HG03196 (cell line): ENCODE measurements at regions not wholly inside any gene's neighbourhood (a gene's known extent, or its start where the extent isn't known, plus 50 kb on each side); places are given as distances from the start of the nearest gene placed in this dataset.

ENCODE experiments used
- ATAC-seq: cut with Tn5 transposase; IDR thresholded peaks from one replicate; pipeline ENCODE4 v1.9.1; 2021; ENCODE audit not compliant: unreplicated experiment

GRCh38 chr20:52652271-52652670, 319.9 kb upstream of the TSHZ2 start:
- ATAC-seq, result no peak

GRCh38 chr20:52649727-52650126, 322.4 kb upstream of the TSHZ2 start:
- ATAC-seq, result no peak

- no peak for ATAC-seq
These were observed 326.3 kb upstream of the TSHZ2 start for GRCh38 chr20:52645822-52646221.

- ATAC-seq, result no peak
These were observed 329.1 kb upstream of the TSHZ2 start for GRCh38 chr20:52643034-52643433.

- no peak for ATAC-seq
These were observed 335.0 kb upstream of the TSHZ2 start for GRCh38 chr20:52637201-52637600.

GRCh38 chr20:52631469-52631868, 340.7 kb upstream of the TSHZ2 start:
- ATAC-seq, result no peak

GRCh38 chr20:52630138-52630537, 342.0 kb upstream of the TSHZ2 start:
- no peak for ATAC-seq

GRCh38 chr20:52624281-52624680, 347.9 kb upstream of the TSHZ2 start:
- ATAC-seq, result no peak

- ATAC-seq, result no peak
These were observed 350.1 kb upstream of the TSHZ2 start for GRCh38 chr20:52622081-52622480.

- ATAC-seq, result no peak
These were observed 350.8 kb upstream of the TSHZ2 start for GRCh38 chr20:52621401-52621800.

GRCh38 chr20:52619671-52620070, 352.5 kb upstream of the TSHZ2 start:
- ATAC-seq, result no peak

- ATAC-seq, result no peak
These were observed 353.1 kb upstream of the TSHZ2 start for GRCh38 chr20:52619101-52619500.

GRCh38 chr20:52616629-52617028, 355.5 kb upstream of the TSHZ2 start:
- ATAC-seq, result no peak

- no peak for ATAC-seq
These were observed 357.9 kb upstream of the TSHZ2 start for GRCh38 chr20:52614051-52614863.

- no peak for ATAC-seq
These were observed 360.0 kb upstream of the TSHZ2 start for GRCh38 chr20:52612046-52612632.

GRCh38 chr20:52610749-52611148, 361.4 kb upstream of the TSHZ2 start:
- no peak for ATAC-seq

- no peak for ATAC-seq
These were observed 370.7 kb upstream of the TSHZ2 start for GRCh38 chr20:52601295-52601971.

GRCh38 chr20:52596256-52596655, 375.9 kb upstream of the TSHZ2 start:
- ATAC-seq, result no peak

GRCh38 chr20:52595518-52595917, 376.6 kb upstream of the TSHZ2 start:
- ATAC-seq, result no peak

- ATAC-seq, result no peak
These were observed 378.5 kb upstream of the TSHZ2 start for GRCh38 chr20:52593654-52594053.

- no peak for ATAC-seq
These were observed 379.6 kb upstream of the TSHZ2 start for GRCh38 chr20:52592567-52592966.

- ATAC-seq, result no peak
These were observed 382.1 kb upstream of the TSHZ2 start for GRCh38 chr20:52590100-52590499.
